MM.1S (cell line): ENCODE measurements at regions not wholly inside any gene's neighbourhood (a gene's known extent, or its start where the extent isn't known, plus 50 kb on each side); places are given as distances from the start of the nearest gene placed in this dataset.
"Not testable (repeated sequence)": the region's sequence is repeated elsewhere in the genome, so short reads cannot be mapped to it uniquely, and the experiment has no call there.

Experiments
- DNase-seq: peaks from one replicate; pipeline ENCODE4 v3.0.0-alpha.2; 2015
- H2AFZ ChIP-seq: fragments of 300-600 bp; sonication (generic); 2 replicates; pipeline ENCODE4 v1.6.0; 2016; ENCODE audit warnings: antibody characterized with exemption, low read length
- H3F3A ChIP-seq: fragments of 300-600 bp; sonication (generic); 2 replicates; pipeline ENCODE4 v1.6.1; 2016; ENCODE audit warnings: mild to moderate bottlenecking, antibody characterized with exemption, low read length, moderate library complexity, mixed read lengths; ENCODE audit not compliant: insufficient read depth
- H3K27ac ChIP-seq: fragments of 300-600 bp; sonication (generic); 2 replicates; pipeline ENCODE4 v1.5.1; 2016; ENCODE audit warnings: mild to moderate bottlenecking, low read length
- H3K27me3 ChIP-seq: fragments of 300-600 bp; sonication (generic); replicated peaks from 2 replicates; pipeline ENCODE4 v1.6.0; 2016; ENCODE audit warnings: low read length; ENCODE audit not compliant: insufficient read depth
- H3K36me3 ChIP-seq: fragments of 300-600 bp; sonication (generic); replicated peaks from 2 replicates; pipeline ENCODE4 v1.6.1; 2016; ENCODE audit warnings: mild to moderate bottlenecking, low read length, mixed read lengths; ENCODE audit not compliant: insufficient read depth
- H3K4me1 ChIP-seq: fragments of 300-600 bp; sonication (generic); 2 replicates; pipeline ENCODE4 v1.6.1; 2016; ENCODE audit warnings: low read length, mixed read lengths
- H3K4me2 ChIP-seq: fragments of 300-600 bp; sonication (generic); 2 replicates; pipeline ENCODE4 v1.6.0; 2016; ENCODE audit warnings: low read depth, low read length
- H3K4me3 ChIP-seq: fragments of 300-600 bp; sonication (generic); 2 replicates; pipeline ENCODE4 v1.5.1; 2016; ENCODE audit warnings: low read length, mixed read lengths
- H3K79me2 ChIP-seq: fragments of 300-600 bp; sonication (generic); 2 replicates; pipeline ENCODE4 v1.6.1; 2016; ENCODE audit warnings: mixed run types, low read length, mixed read lengths
- H3K9ac ChIP-seq: fragments of 300-600 bp; sonication (generic); 2 replicates; pipeline ENCODE4 v1.6.1; 2016; ENCODE audit warnings: low read length, mixed read lengths
- H3K9me2 ChIP-seq: fragments of 300-600 bp; sonication (generic); replicated peaks from 2 replicates; pipeline ENCODE4 v1.6.1; 2016; ENCODE audit warnings: mild to moderate bottlenecking, low read length, mixed read lengths; ENCODE audit not compliant: insufficient read depth
- H3K9me3 ChIP-seq: fragments of 300-600 bp; sonication (generic); replicated peaks from 2 replicates; pipeline ENCODE4 v1.6.1; 2016; ENCODE audit warnings: mild to moderate bottlenecking, low read length, mixed read lengths; ENCODE audit not compliant: insufficient read depth
- H4K20me1 ChIP-seq: fragments of 300-600 bp; sonication (generic); 2 replicates; pipeline ENCODE4 v1.6.1; 2016; ENCODE audit warnings: mild to moderate bottlenecking, low read length, moderate library complexity, mixed read lengths; ENCODE audit not compliant: insufficient read depth
- EZH2 ChIP-seq: fragments of 300-600 bp; sonication (generic); optimal IDR thresholded peaks from 2 replicates; pipeline ENCODE3; 2017; ENCODE audit warnings: low read depth, mild to moderate bottlenecking, antibody characterized with exemption, low read length, mixed read lengths
- EZH2phosphoT487 ChIP-seq: fragments of 300-600 bp; sonication (generic); IDR thresholded peaks from 2 replicates; pipeline ENCODE4 v1.6.1; 2018; ENCODE audit warnings: antibody characterized with exemption, low read length
- TF ChIP-seq, protein P1 (sequence below): fragments of 300-600 bp; sonication (generic); IDR thresholded peaks from 2 replicates; pipeline ENCODE4 v1.5.1; 2016; ENCODE audit warnings: antibody characterized with exemption, low read length, mixed read lengths

DNA sequence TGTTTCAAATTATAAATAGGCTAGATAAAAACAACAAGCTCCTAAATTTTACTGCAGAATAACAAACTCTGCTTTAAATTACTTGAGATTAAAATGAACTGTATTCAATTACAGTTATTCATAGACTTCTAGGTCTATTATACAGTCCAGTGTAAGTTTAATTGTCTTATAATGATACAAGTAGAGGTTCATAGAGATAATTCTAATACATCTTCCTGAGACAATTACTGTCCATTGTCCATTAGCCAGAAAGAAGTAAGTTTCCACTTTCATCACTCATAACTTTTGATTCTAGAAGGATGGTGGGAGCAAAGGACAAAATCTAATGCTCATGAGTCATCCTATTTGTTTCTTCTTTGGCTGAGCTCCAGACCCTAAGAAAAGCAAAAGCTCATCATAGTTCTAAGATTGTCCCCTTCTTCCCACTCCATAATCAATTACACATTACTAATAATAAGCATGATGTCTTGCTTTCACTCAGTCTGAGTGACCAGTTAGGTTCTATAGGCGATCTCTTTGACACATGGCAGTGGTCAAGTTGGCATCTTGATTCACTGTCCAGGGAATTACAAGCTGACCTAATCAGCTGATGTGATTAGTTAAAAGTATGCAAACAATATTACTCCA is 502.5 kb upstream of the IZUMO3 start:
- DNase-seq: no peak
- H3K27me3 ChIP-seq: no peaks in the 10 kb centered on the region
- H3K4me1 ChIP-seq: no peaks in the 10 kb centered on the region
- H3K9me3 ChIP-seq: no peaks in the 10 kb centered on the region
- no peak for TF ChIP-seq EZH2
- TF ChIP-seq EZH2phosphoT487: no peak
- TF ChIP-seq, protein P1, sequence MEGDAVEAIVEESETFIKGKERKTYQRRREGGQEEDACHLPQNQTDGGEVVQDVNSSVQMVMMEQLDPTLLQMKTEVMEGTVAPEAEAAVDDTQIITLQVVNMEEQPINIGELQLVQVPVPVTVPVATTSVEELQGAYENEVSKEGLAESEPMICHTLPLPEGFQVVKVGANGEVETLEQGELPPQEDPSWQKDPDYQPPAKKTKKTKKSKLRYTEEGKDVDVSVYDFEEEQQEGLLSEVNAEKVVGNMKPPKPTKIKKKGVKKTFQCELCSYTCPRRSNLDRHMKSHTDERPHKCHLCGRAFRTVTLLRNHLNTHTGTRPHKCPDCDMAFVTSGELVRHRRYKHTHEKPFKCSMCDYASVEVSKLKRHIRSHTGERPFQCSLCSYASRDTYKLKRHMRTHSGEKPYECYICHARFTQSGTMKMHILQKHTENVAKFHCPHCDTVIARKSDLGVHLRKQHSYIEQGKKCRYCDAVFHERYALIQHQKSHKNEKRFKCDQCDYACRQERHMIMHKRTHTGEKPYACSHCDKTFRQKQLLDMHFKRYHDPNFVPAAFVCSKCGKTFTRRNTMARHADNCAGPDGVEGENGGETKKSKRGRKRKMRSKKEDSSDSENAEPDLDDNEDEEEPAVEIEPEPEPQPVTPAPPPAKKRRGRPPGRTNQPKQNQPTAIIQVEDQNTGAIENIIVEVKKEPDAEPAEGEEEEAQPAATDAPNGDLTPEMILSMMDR: no peak
- no peaks in the 10 kb centered on the region for H4K20me1 ChIP-seq
- no peaks in the 10 kb centered on the region for H3K36me3 ChIP-seq
- H3K9ac ChIP-seq: no peak overlapping the region
- no peaks in the 10 kb centered on the region for H3F3A ChIP-seq
- no peak overlapping the region for H3K4me3 ChIP-seq
- no peaks in the 10 kb centered on the region for H3K9me2 ChIP-seq
- H3K4me2 ChIP-seq: no peak overlapping the region
- H3K27ac ChIP-seq: no peak overlapping the region
- no peaks in the 10 kb centered on the region for H3K79me2 ChIP-seq
- no peak overlapping the region for H2AFZ ChIP-seq

DNA sequence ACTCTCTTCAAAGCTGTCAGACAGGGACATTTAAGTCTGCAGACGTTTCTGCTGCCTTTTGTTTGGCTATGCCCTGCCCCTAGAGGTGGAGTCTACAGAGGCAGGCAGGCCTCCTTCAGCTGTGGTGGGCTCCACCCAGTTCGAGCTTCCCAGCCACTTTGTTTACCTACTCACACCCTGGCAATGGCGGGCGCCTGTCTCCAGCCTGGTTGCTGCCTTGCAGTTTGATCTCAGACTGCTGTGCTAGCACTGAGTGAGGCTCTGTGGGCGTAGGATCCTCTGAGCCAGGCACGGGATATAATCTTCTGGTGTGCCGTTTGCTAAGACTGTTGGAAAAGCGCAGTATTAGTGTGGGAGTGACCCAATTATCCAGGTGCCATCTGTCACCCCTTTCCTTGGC is 499.8 kb upstream of the IZUMO3 start:
- H3F3A ChIP-seq, DNase-seq, H3K4me3 ChIP-seq, H3K4me2 ChIP-seq, H3K27ac ChIP-seq, H3K27me3 ChIP-seq, H3K36me3 ChIP-seq, H2AFZ ChIP-seq, H3K9me3 ChIP-seq, H3K9ac ChIP-seq, H4K20me1 ChIP-seq, H3K9me2 ChIP-seq, H3K4me1 ChIP-seq, H3K79me2 ChIP-seq: not testable (repeated sequence)

DNA sequence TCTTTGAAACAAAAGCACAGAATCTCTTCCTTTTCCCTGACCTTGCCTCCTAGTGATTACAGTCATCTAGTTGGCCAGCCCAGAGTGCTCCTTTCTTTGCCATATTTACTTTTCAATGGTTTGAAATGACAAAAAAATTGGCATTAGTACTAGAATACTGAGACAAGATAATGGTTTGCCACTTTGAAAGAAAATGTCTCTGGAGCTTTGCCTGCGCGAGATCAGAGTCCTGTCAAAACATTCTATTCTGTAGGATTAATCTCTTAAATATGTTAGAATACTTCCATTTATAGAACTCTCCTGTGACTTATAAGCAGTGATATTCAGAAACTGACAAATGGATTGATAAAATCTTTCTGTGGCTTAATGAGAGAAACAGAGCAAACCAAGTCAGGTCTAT is 484.0 kb upstream of the IZUMO3 start:
- H3F3A ChIP-seq: no peaks in the 10 kb centered on the region
- no peak overlapping the region for H3K4me3 ChIP-seq
- H3K9me3 ChIP-seq: no peaks in the 10 kb centered on the region
- no peaks in the 10 kb centered on the region for H3K36me3 ChIP-seq
- TF ChIP-seq, protein P1: no peak
- TF ChIP-seq EZH2phosphoT487 (no peak), EZH2 (no peak)
- H3K9ac ChIP-seq: no peak overlapping the region
- no peak for DNase-seq
- no peak overlapping the region for H2AFZ ChIP-seq
- no peaks in the 10 kb centered on the region for H3K79me2 ChIP-seq
- H3K4me2 ChIP-seq: no peak overlapping the region
- no peaks in the 10 kb centered on the region for H3K9me2 ChIP-seq
- no peaks in the 10 kb centered on the region for H4K20me1 ChIP-seq
- no peaks in the 10 kb centered on the region for H3K4me1 ChIP-seq
- H3K27ac ChIP-seq: no peak overlapping the region
- no peaks in the 10 kb centered on the region for H3K27me3 ChIP-seq

DNA sequence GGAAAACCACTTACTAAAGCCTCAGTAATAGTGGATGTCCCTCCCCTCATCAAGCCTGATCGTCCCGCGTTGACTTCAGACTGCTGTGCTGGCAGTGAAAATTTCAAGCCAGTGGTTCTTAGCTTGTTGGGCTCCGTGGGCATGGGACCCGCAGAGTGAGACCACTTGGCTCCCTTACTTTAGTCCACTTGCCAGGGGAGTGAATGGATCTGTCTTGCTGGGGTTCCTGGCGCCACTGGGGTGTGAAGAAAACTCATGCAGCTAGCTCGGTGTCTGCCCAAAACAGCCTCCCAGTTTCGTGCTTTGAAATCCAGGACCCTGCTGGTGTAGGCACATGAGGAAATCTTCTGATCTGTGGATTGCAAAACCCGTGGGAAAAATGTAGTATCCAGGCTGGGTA is 480.0 kb upstream of the IZUMO3 start:
- Histone ChIP-seq H3K27ac (no peak overlapping the region), H3K9me3 (no peaks in the 10 kb centered on the region), H3K9me2 (no peaks in the 10 kb centered on the region), H3K27me3 (no peaks in the 10 kb centered on the region), H3F3A (no peaks in the 10 kb centered on the region), H3K36me3 (no peaks in the 10 kb centered on the region), H2AFZ (no peak overlapping the region), H3K4me2 (no peak overlapping the region), H3K4me3 (no peak overlapping the region), H4K20me1 (no peaks in the 10 kb centered on the region), H3K79me2 (no peaks in the 10 kb centered on the region), H3K4me1 (no peaks in the 10 kb centered on the region), H3K9ac (no peak overlapping the region)
- no peak for DNase-seq
- TF ChIP-seq, protein P1: no peak
- no peak for TF ChIP-seq EZH2
